CD1c-positive myeloid dendritic cell (primary cell): ENCODE measurements at regions not wholly inside any gene's neighbourhood (a gene's known extent, or its start where the extent isn't known, plus 50 kb on each side); places are given as distances from the start of the nearest gene placed in this dataset.
A peak's percentile ranks its signal among the peaks of the same experiment; 100 is the strongest.

Experiments used
- DNase-seq: peaks from one replicate; pipeline ENCODE4 v3.0.0-alpha.2; 2016; ENCODE audit errors: extremely low spot score

- peak; percentile 79 for DNase-seq
Observed at GRCh38 chr17:34420254-34420766, 57.3 kb upstream of the CCL1 start.

GRCh38 chr17:34416116-34416515, 53.1 kb upstream of the CCL1 start:
- DNase-seq = no peak

- DNase-seq = no peak
Observed at GRCh38 chr17:34414339-34414738, 51.3 kb upstream of the CCL1 start.

- peak; percentile 64 for DNase-seq
Observed at GRCh38 chr17:34413443-34414119, 50.5 kb upstream of the CCL1 start.

GRCh38 chr17:34412965-34413441, 50.0 kb upstream of the CCL1 start:
- DNase-seq = peak; percentile 35
